GM12878 (cell line): ENCODE measurements at regions not wholly inside any gene's neighbourhood (a gene's known extent, or its start where the extent isn't known, plus 50 kb on each side); places are given as distances from the start of the nearest gene placed in this dataset.

Source experiments
- ATAC-seq: fragments of 200-7000 bp; cut with Tn5 transposase; 3 replicates; pipeline ENCODE4 v1.9.1; 2020; ENCODE audit warnings: mild to moderate bottlenecking, moderate library complexity
- BruUV-seq: library from RNA; stranded (reverse); fragments of 400-500 nt; replicated peaks from 2 replicates; lab custom pipeline; 2021; lab: Mats Ljungman, UMichigan
- CTCF ChIA-PET: fragments of 300-600 bp; sonication (Branson Sonifier 250); formaldehyde crosslinking; extraction: SDS; loops from one replicate; lab custom pipeline; 2021; ENCODE audit warnings: inconsistent platforms; lab: Yijun Ruan, JAX
- POLR2A ChIA-PET: fragments of 350-600 bp; formaldehyde crosslinking; extraction: SDS; loops from one replicate; lab custom pipeline; 2021; ENCODE audit warnings: inconsistent platforms; lab: Charles Lee
- RAD21 ChIA-PET: fragments of 300-600 bp; sonication (Branson Sonifier 250); formaldehyde crosslinking; loops from one replicate; lab custom pipeline; 2023; ENCODE audit warnings: antibody characterized with exemption; ENCODE audit not compliant: unreplicated experiment; lab: Charles Lee
- SMC1A ChIA-PET: fragments of 300-600 bp; sonication (Branson Sonifier 250); formaldehyde crosslinking; loops from one replicate; lab custom pipeline; 2023; ENCODE audit not compliant: unreplicated experiment, uncharacterized antibody; lab: Charles Lee
- DNase-seq: peaks from one replicate; pipeline ENCODE4 v3.0.0-alpha.2; 2011; ENCODE audit warnings: low read depth, low spot score
- FAIRE-seq: peaks from 3 replicates; lab custom pipeline; 2011; peaks lifted over from hg19 to GRCh38; lab: Jason Lieb, UNC
- H2AFZ ChIP-seq: 2 replicates; pipeline ENCODE4 v1.6.0; 2011; ENCODE audit warnings: low read depth, low read length, control low read depth; ENCODE audit not compliant: control insufficient read depth
- H3K27ac ChIP-seq: 2 replicates; pipeline ENCODE4 v1.5.1; 2011; ENCODE audit warnings: control low read depth; ENCODE audit not compliant: control insufficient read depth, insufficient read depth
- H3K27me3 ChIP-seq, 2 experiments: replicated peaks in 1 of 2; 2 replicates each; pipeline versions ENCODE4 v1.6.0 to v1.6.1; 2011; ENCODE audit warnings: low read length in 1 of 2; ENCODE audit not compliant: control insufficient read depth in 2 of 2, insufficient read depth in 2 of 2
- H3K36me3 ChIP-seq, 2 experiments: 2 replicates each; pipeline ENCODE4 v1.5.1; 2011; ENCODE audit warnings: low read length in 1 of 2; ENCODE audit not compliant: control insufficient read depth in 2 of 2, insufficient read depth in 2 of 2
- H3K4me1 ChIP-seq: 2 replicates; pipeline ENCODE4 v1.6.1; 2011; ENCODE audit warnings: mild to moderate bottlenecking, low read length, moderate library complexity, mixed read lengths; ENCODE audit not compliant: control insufficient read depth, insufficient read depth
- H3K4me2 ChIP-seq: 2 replicates; pipeline ENCODE4 v1.6.0; 2011; ENCODE audit warnings: control low read depth; ENCODE audit not compliant: control insufficient read depth, insufficient read depth
- H3K4me3 ChIP-seq: fragments of 200-600 bp; sonication (generic); 2 replicates; pipeline ENCODE4 v1.5.1; 2016
- H3K79me2 ChIP-seq: 2 replicates; pipeline ENCODE4 v1.6.0; 2011; ENCODE audit warnings: low read length; ENCODE audit not compliant: control insufficient read depth, insufficient read depth
- H3K9ac ChIP-seq: 2 replicates; pipeline ENCODE4 v1.8.0; 2011; ENCODE audit warnings: low read length, control low read depth, mixed read lengths; ENCODE audit not compliant: control insufficient read depth, insufficient read depth
- H3K9me3 ChIP-seq: replicated peaks from 3 replicates; pipeline ENCODE4 v1.5.1; 2011; ENCODE audit warnings: mild to moderate bottlenecking, low read length; ENCODE audit not compliant: control insufficient read depth, insufficient read depth
- H4K20me1 ChIP-seq: 2 replicates; pipeline ENCODE4 v1.6.0; 2011; ENCODE audit not compliant: control insufficient read depth, insufficient read depth
- ASH2L ChIP-seq: fragments of 300-600, 200-600 bp; sonication (generic); IDR thresholded peaks from 2 replicates; pipeline ENCODE4 v1.6.1; 2017; ENCODE audit warnings: low read depth, mild to moderate bottlenecking, borderline replicate concordance
- ATF3 ChIP-seq: IDR thresholded peaks from 2 replicates; pipeline ENCODE4 v1.6.1; 2011; ENCODE audit warnings: low read depth, mild to moderate bottlenecking, low read length, moderate library complexity, borderline replicate concordance; ENCODE audit errors: extremely low read depth
- ATF7 ChIP-seq: fragments of 450-650 bp; IDR thresholded peaks from 2 replicates; pipeline ENCODE4 v1.6.1; 2016; ENCODE audit warnings: low read depth, mild to moderate bottlenecking
- BACH1 ChIP-seq: fragments of 450-650 bp; IDR thresholded peaks from 2 replicates; pipeline ENCODE4 v1.6.1; 2017; ENCODE audit warnings: mild to moderate bottlenecking, borderline replicate concordance
- BMI1 ChIP-seq: fragments of 450-650 bp; IDR thresholded peaks from 2 replicates; pipeline ENCODE4 v1.6.1; 2016; ENCODE audit warnings: mild to moderate bottlenecking, moderate library complexity, borderline replicate concordance
- CBFB ChIP-seq: IDR thresholded peaks from 2 replicates; pipeline ENCODE4 v1.6.1; 2016; ENCODE audit warnings: antibody characterized with exemption, low read depth
- MLLT1 ChIP-seq: fragments of 450-650 bp; IDR thresholded peaks from 2 replicates; pipeline ENCODE4 v1.6.1; 2016; ENCODE audit warnings: mild to moderate bottlenecking
- POLR2A ChIP-seq: IDR thresholded peaks from 2 replicates; pipeline ENCODE4 v1.6.1; 2011; ENCODE audit warnings: low read depth, mild to moderate bottlenecking, low read length
- POLR2AphosphoS5 ChIP-seq: IDR thresholded peaks from 2 replicates; pipeline ENCODE4 v1.6.1; 2011; ENCODE audit warnings: mild to moderate bottlenecking, low read length, inconsistent platforms
- SREBF2 ChIP-seq: IDR thresholded peaks from 2 replicates; pipeline ENCODE4 v1.6.1; 2012; ENCODE audit warnings: mild to moderate bottlenecking, low read length
- TBL1XR1 ChIP-seq: IDR thresholded peaks from 2 replicates; pipeline ENCODE4 v1.6.1; 2012; ENCODE audit warnings: low read depth, low read length, improper control_type of control experiment
- TCF7 ChIP-seq: IDR thresholded peaks from 2 replicates; pipeline ENCODE4 v1.6.1; 2014; ENCODE audit warnings: antibody characterized with exemption, borderline replicate concordance
- WGBS: methylation state at CpG from one replicate; pipeline ENCODE4 v1.1.6; 2016; ENCODE audit warnings: low lambda C conversion rate; ENCODE audit not compliant: insufficient replicate concordance, insufficient coverage; ENCODE audit errors: missing lambda C conversion rate; 5-methylcytosine and 5-hydroxymethylcytosine counted together
- in situ Hi-C: fragments of 300-500 bp; cut with MboI; formaldehyde crosslinking; loops from 9 replicates; pipeline ENCODE4 v1.14.3; 2018; ENCODE audit warnings: mixed read lengths
- intact Hi-C: fragments of 100-400 bp; cut with micrococcal nuclease; formaldehyde crosslinking; loops from one replicate; pipeline ENCODE4 v1.14.2; 2022; ENCODE audit not compliant: unreplicated experiment
- TF ChIP-seq, protein P1 (sequence below): IDR thresholded peaks from 2 replicates; pipeline ENCODE4 v1.6.1; 2012; ENCODE audit warnings: low read length, inconsistent platforms

DNA sequence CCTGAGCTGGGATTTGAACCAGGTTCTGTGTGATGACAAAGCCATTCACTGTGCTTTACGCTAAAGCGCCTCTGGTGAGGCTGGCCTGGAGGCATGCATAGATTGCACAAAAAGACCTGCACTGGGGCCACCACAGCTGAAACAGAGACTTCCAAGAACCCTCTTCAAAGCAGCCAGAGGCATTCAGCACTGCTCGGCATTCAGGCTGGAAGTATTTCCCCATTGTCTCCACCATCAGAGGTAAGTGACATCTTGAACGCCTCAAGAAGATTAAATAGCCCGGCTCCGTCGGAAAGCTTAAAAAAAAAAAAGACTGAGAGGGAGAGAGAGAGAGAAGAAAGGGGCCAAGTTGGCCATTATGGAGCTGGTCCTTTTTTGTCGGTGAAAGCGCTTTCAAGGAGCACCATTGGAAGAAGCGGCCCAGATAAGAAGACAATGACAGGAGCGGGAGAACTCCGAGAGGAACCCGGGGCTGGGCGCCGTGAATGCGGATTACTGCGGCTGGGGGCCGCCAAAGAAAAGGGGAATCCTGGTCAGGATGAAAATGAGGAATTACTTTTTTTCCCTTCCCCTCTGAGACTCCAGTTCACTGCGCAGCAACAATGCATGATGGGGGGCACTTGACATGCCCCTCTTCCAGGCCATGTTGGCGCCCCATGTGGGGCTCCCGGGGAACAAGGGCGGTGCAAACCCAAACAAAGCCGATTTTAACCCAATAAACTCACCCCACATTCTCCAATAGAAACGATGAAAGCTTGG is 228.3 kb downstream of the MYCN start:
- no peak for TF ChIP-seq SREBF2
- no peak for TF ChIP-seq MLLT1
- TF ChIP-seq BACH1: no peak
- TF ChIP-seq, protein P1, sequence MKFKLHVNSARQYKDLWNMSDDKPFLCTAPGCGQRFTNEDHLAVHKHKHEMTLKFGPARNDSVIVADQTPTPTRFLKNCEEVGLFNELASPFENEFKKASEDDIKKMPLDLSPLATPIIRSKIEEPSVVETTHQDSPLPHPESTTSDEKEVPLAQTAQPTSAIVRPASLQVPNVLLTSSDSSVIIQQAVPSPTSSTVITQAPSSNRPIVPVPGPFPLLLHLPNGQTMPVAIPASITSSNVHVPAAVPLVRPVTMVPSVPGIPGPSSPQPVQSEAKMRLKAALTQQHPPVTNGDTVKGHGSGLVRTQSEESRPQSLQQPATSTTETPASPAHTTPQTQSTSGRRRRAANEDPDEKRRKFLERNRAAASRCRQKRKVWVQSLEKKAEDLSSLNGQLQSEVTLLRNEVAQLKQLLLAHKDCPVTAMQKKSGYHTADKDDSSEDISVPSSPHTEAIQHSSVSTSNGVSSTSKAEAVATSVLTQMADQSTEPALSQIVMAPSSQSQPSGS: no peak
- no peak for TF ChIP-seq ASH2L
- no peak for TF ChIP-seq CBFB
- no peak for TF ChIP-seq ATF3
- TF ChIP-seq POLR2A: no peak
- no peak for TF ChIP-seq ATF7
- TF ChIP-seq BMI1: no peak
- no peak for TF ChIP-seq POLR2AphosphoS5
- TF ChIP-seq TBL1XR1: no peak
- no peak for TF ChIP-seq TCF7
- no peaks in the 10 kb centered on the region for H3K36me3 ChIP-seq
- no TSS peak for BruUV-seq
- no peak overlapping the region for H3K9ac ChIP-seq
- H3K4me2 ChIP-seq: no peak overlapping the region
- ATAC-seq (no peak), DNase-seq (no peak), FAIRE-seq (no peak)
- H3K4me3 ChIP-seq: no peak overlapping the region
- WGBS: 72% methylated on average over 24 of the region's 24 CpGs
- ChIA-PET RAD21 (no interaction called here), SMC1A (no interaction called here), CTCF (no interaction called here), POLR2A (no interaction called here)
- in situ Hi-C loops (no loop called here), intact Hi-C loops (no loop called here)
- no peaks in the 10 kb centered on the region for H3K27me3 ChIP-seq
- H3K9me3 ChIP-seq: no peaks in the 10 kb centered on the region
- H3K27ac ChIP-seq: no peak overlapping the region
- H4K20me1 ChIP-seq: no peaks in the 10 kb centered on the region
- no peaks in the 10 kb centered on the region for H3K79me2 ChIP-seq
- no peaks in the 10 kb centered on the region for H3K4me1 ChIP-seq
- no peak overlapping the region for H2AFZ ChIP-seq
